Kidney (tissue), 13 donors: ENCODE measurements at regions not wholly inside any gene's neighbourhood (a gene's known extent, or its start where the extent isn't known, plus 50 kb on each side); places are given as distances from the start of the nearest gene placed in this dataset.

Experiments used
- DNase-seq, 5 donors: peaks; one replicate each; pipeline ENCODE4 v3.0.0-alpha.2; 2013 to 2020
- FAIRE-seq: peaks from 2 replicates; lab custom pipeline; 2012; peaks lifted over from hg19 to GRCh38; lab: Jason Lieb, UNC
- H3K27ac ChIP-seq, 2 donors: one replicate each; pipeline ENCODE4 v1.7.0; 2013; ENCODE audit warnings: low read depth in 2 of 2, low read length in 2 of 2, inconsistent platforms in 1 of 2
- H3K27me3 ChIP-seq: one replicate; pipeline ENCODE4 v1.7.1; 2013; ENCODE audit warnings: low read length, inconsistent platforms; ENCODE audit not compliant: control insufficient read depth, insufficient read depth
- H3K36me3 ChIP-seq, 3 donors: one replicate each; pipeline versions ENCODE4 v1.7.0 to v1.7.1; 2013; ENCODE audit warnings: low read length in 3 of 3, control low read depth in 1 of 3, inconsistent platforms in 1 of 3; ENCODE audit not compliant: insufficient read depth in 3 of 3, control insufficient read depth in 2 of 3
- H3K4me1 ChIP-seq, 3 donors: one replicate each; pipeline versions ENCODE4 v1.7.0 to v1.7.1; 2013; ENCODE audit warnings: low read length in 3 of 3, inconsistent platforms in 1 of 3, low read depth in 1 of 3; ENCODE audit not compliant: control insufficient read depth in 2 of 3, insufficient read depth in 2 of 3
- H3K4me3 ChIP-seq, 3 donors: one replicate each; pipeline versions ENCODE4 v1.7.0 to v1.8.1; 2013; ENCODE audit warnings: low read length in 3 of 3, control low read depth in 1 of 3, inconsistent platforms in 1 of 3
- H3K9ac ChIP-seq, 3 donors: one replicate each; pipeline versions ENCODE4 v1.7.0 to v1.7.1; 2013; ENCODE audit warnings: low read length in 3 of 3, control low read depth in 1 of 3, inconsistent platforms in 1 of 3
- H3K9me3 ChIP-seq, 3 donors: one replicate each; pipeline versions ENCODE4 v1.7.0 to v1.7.1; 2013; ENCODE audit warnings: low read length in 3 of 3, control low read depth in 1 of 3, inconsistent platforms in 1 of 3; ENCODE audit not compliant: control insufficient read depth in 2 of 3, insufficient read depth in 1 of 3
- intact Hi-C: fragments of 100-400 bp; cut with DNase I; formaldehyde crosslinking; loops from one replicate; pipeline ENCODE4 v1.11.1; 2022
- TF ChIP-seq, protein P1 (sequence below): IDR thresholded peaks from 3 replicates; pipeline ENCODE4 v1.5.1; 2012; ENCODE audit warnings: mild to moderate bottlenecking, moderate library complexity, borderline replicate concordance; ENCODE audit not compliant: insufficient read depth; ENCODE audit errors: extremely low read depth
- donor health status: control.
- donor health status: control.
- donor health status: control.
- donor health status: control.
- donor health status: control.
- donor health status: DM: yes; HTN: yes; CAD: no.
- donor health status: Normal renal cell carcinoma (clear cell type).

GRCh38 chr1:29772584-29773100 is 536.3 kb downstream of the PTPRU start:
- peaks cover 0 to 5% (median 0%) of the 10 kb centered on the region in 3 donors for H3K9me3 ChIP-seq
- no peaks in the 10 kb centered on the region for H3K36me3 ChIP-seq
- TF ChIP-seq, protein P1, sequence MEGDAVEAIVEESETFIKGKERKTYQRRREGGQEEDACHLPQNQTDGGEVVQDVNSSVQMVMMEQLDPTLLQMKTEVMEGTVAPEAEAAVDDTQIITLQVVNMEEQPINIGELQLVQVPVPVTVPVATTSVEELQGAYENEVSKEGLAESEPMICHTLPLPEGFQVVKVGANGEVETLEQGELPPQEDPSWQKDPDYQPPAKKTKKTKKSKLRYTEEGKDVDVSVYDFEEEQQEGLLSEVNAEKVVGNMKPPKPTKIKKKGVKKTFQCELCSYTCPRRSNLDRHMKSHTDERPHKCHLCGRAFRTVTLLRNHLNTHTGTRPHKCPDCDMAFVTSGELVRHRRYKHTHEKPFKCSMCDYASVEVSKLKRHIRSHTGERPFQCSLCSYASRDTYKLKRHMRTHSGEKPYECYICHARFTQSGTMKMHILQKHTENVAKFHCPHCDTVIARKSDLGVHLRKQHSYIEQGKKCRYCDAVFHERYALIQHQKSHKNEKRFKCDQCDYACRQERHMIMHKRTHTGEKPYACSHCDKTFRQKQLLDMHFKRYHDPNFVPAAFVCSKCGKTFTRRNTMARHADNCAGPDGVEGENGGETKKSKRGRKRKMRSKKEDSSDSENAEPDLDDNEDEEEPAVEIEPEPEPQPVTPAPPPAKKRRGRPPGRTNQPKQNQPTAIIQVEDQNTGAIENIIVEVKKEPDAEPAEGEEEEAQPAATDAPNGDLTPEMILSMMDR = no peak
- H3K4me3 ChIP-seq = no peak overlapping the region
- H3K9ac ChIP-seq = no peak overlapping the region
- H3K27me3 ChIP-seq = no peaks in the 10 kb centered on the region
- intact Hi-C loops = no loop called here
- no peak overlapping the region for H3K27ac ChIP-seq
- H3K4me1 ChIP-seq = no peaks in the 10 kb centered on the region
- DNase-seq (no peak), FAIRE-seq (no peak)

DNA sequence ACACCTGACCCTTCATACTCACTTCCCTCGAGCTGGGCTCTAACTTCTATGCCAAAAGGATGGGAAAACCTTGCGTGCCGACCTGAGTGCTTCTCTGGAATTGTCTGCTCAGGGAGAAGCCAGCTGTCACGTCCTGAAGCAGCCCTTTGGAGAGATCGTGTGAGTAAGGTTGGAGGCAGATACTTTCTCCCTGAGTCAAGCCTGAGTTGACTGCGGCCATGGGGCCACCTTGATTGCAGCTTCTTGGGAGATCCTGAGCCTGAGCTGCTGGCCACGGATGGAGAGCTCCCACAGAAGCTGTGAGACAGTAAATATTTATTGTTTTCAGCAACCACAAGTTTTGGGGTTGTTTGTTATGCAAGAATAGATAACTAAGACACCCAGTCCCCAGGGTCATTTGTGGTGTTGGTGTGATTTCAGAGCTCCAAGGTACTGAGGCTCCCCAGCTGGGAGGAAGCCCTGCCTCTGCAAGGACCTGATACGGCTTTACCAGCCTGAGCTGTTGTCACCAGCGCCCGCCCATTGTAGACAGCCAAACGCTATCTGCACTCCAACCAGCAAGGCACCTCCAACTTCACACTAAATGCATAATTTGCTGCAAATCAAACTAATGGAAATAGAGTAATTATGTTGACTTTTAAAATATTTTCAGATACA is 531.6 kb downstream of the PTPRU start:
- intact Hi-C loops = no loop called here
- DNase-seq (no peak), FAIRE-seq (no peak)
- no peak overlapping the region for H3K4me3 ChIP-seq
- H3K9ac ChIP-seq = no peak overlapping the region
- H3K36me3 ChIP-seq = no peaks in the 10 kb centered on the region
- no peaks in the 10 kb centered on the region for H3K4me1 ChIP-seq
- no peak overlapping the region for H3K27ac ChIP-seq
- TF ChIP-seq, protein P1 = no peak
- no peaks in the 10 kb centered on the region for H3K9me3 ChIP-seq
- no peaks in the 10 kb centered on the region for H3K27me3 ChIP-seq

GRCh38 chr1:29767088-29767685 is 530.9 kb downstream of the PTPRU start:
- H3K27ac ChIP-seq = no peak overlapping the region
- intact Hi-C loops = no loop called here
- H3K4me1 ChIP-seq = no peaks in the 10 kb centered on the region
- FAIRE-seq (no peak), DNase-seq (no peak)
- H3K4me3 ChIP-seq = no peak overlapping the region
- H3K9me3 ChIP-seq = no peaks in the 10 kb centered on the region
- no peaks in the 10 kb centered on the region for H3K36me3 ChIP-seq
- H3K9ac ChIP-seq = no peak overlapping the region
- no peaks in the 10 kb centered on the region for H3K27me3 ChIP-seq
- TF ChIP-seq, protein P1 = no peak
